ENCODE measurements at regions not wholly inside any gene's neighbourhood (a gene's known extent, or its start where the extent isn't known, plus 50 kb on each side); places are given as distances from the start of the nearest gene placed in this dataset.
"Not testable (repeated sequence)": the region's sequence is repeated elsewhere in the genome, so short reads cannot be mapped to it uniquely, and the experiment has no call there.

DNA sequence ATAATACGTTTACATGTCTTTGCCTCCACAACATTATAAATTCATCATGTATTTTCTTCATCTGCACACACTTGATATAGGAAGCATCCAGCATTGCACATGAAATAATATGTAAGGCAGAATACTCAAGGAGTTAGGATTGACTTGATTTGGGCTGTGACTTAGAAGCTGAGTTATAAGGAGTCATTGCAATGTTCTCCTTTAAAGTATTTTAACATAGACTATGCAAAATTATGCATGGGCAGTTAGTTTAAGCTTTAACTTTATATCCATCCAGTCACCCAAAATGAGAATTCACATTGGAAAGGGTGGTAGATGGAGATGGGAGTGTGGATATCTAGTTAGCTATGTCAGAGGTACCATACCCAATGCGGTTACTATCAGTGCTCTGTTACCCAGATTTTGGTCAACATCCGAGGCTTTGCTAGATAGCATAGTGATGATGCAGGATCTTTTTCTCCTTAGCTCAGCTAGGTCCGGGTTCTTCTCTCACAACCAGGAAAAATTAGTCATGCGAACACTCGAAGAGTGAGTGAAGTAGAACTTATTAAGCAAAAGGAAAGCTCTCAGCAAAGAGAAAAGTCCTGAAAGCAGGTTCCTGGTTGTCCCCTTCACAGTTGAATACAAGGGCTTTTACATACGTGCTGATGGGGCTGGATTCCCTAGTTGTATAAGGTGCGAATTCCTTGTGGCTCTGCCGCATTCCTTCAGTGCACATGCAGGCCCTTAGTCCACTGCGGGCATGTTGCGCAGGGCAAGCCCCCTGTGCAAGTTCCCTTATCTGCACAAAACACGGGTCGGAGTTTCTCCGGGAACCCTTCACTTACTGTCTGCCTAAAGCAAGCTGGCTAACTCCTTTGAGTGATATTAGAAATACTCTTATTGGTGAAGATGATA is 73.1 kb upstream of the FAM20A start:
- Histone ChIP-seq H3K9ac (ENCODE audit: low read depth in 1 of 3, low read length in 3 of 3) (no peak overlapping the region), H3K36me3 (ENCODE audit: control insufficient read depth in 3 of 3, insufficient read depth in 3 of 3, low read length in 3 of 3) (no peaks in the 10 kb centered on the region), H3K4me3 (ENCODE audit: low read length in 3 of 3) (no peak overlapping the region), H3K9me3 (ENCODE audit: control insufficient read depth in 3 of 3, low read length in 3 of 3) (no peaks in the 10 kb centered on the region), H3K27ac (ENCODE audit: low read depth, low read length) (no peak overlapping the region), H3K4me1 (ENCODE audit: control insufficient read depth in 3 of 3, insufficient read depth in 3 of 3, low read length in 3 of 3) (no peaks in the 10 kb centered on the region), H3K27me3 (ENCODE audit: control insufficient read depth in 3 of 3, insufficient read depth in 3 of 3, low read length in 3 of 3) (no peaks in the 10 kb centered on the region)

DNA sequence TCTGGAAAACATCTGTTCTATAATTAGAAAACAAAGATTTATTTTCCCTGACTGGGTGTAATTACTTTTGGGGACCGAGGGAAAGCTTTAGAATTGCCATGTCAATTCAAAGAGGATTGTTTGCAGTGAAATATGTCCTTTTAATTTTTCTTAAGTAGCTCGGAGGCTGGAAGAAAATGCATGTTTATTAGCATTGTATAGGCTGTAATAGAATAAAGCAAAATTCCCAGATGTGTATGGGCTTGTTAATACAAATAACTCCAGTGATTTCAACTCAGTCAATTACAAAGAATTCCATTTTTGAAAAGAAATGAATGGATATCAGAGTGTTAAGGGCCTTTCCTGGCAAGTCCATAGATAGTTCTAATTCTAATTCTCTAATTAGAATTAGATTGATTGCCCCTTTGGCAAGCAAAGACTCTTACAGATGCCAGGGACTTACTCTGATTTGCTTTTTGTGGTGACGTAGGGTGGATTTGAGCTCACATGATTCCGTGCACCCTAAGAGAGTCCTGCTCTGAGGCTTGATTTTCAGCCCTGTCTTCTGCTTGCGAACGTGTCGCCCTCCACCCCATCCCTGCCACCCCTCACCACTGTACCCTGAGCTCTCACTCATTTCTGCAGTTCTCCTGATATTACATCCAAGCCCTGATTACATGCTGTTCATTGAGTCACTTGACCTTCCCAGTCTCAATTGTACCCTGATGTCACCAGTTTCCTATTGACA is 70.0 kb upstream of the FAM20A start:
- no peaks in the 10 kb centered on the region for H3K4me1 ChIP-seq (ENCODE audit: control insufficient read depth in 3 of 3, insufficient read depth in 3 of 3, low read length in 3 of 3)
- H3K36me3 ChIP-seq (ENCODE audit: control insufficient read depth in 3 of 3, insufficient read depth in 3 of 3, low read length in 3 of 3): no peaks in the 10 kb centered on the region
- no peaks in the 10 kb centered on the region for H3K9me3 ChIP-seq (ENCODE audit: control insufficient read depth in 3 of 3, low read length in 3 of 3)
- H3K27ac ChIP-seq (ENCODE audit: low read depth, low read length): no peak overlapping the region
- no peak overlapping the region for H3K4me3 ChIP-seq (ENCODE audit: low read length in 3 of 3)
- H3K27me3 ChIP-seq (ENCODE audit: control insufficient read depth in 3 of 3, insufficient read depth in 3 of 3, low read length in 3 of 3): no peaks in the 10 kb centered on the region
- no peak overlapping the region for H3K9ac ChIP-seq (ENCODE audit: low read depth in 1 of 3, low read length in 3 of 3)

DNA sequence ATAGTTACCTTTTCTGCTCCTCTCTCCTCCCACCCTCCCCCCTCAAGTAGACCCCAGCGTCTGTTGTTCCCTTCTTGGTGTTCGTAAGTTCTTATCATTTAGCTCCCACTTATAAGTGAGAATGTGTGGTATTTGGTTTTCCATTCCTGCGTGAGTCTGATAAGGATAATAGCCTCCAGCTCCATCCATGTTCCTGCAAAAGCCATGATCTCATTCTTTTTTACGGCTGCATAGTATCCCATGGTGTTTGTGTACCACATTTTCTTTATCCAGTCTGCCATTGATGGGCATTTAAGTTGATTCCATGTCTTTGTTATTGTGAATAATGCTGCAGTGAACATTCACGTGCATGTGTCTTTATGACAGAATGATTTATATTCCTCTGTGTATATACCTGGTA is 65.3 kb upstream of the FAM20A start:
- not testable (repeated sequence) for H3K4me1 ChIP-seq (ENCODE audit: control insufficient read depth in 3 of 3, insufficient read depth in 3 of 3, low read length in 3 of 3); H3K36me3 ChIP-seq (ENCODE audit: control insufficient read depth in 3 of 3, insufficient read depth in 3 of 3, low read length in 3 of 3); H3K4me3 ChIP-seq (ENCODE audit: low read length in 3 of 3); H3K27ac ChIP-seq (ENCODE audit: low read depth, low read length); H3K9me3 ChIP-seq (ENCODE audit: control insufficient read depth in 3 of 3, low read length in 3 of 3); H3K9ac ChIP-seq (ENCODE audit: low read depth in 1 of 3, low read length in 3 of 3); H3K27me3 ChIP-seq (ENCODE audit: control insufficient read depth in 3 of 3, insufficient read depth in 3 of 3, low read length in 3 of 3)

DNA sequence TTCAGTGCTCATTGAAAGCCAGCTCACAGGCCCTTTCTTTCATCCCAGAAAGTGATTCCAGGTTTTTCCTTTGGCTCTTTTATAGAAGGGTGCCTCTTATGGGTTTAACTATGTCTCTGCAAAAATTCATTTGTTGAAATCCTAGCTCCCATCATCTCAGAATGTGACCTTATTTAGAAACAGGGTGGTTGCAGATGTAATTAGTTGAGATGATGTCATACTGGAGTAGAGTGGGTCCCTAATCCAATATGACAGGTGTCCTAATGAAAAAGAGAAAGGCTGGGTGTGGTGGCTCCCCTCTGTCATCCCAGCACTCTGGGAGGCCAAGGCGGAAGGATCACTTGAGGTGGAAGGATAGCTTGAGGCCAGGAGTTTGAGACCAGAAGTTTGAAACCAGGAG is 64.2 kb upstream of the FAM20A start:
- no peaks in the 10 kb centered on the region for H3K27me3 ChIP-seq (ENCODE audit: control insufficient read depth in 3 of 3, insufficient read depth in 3 of 3, low read length in 3 of 3)
- H3K27ac ChIP-seq (ENCODE audit: low read depth, low read length): no peak overlapping the region
- H3K4me1 ChIP-seq (ENCODE audit: control insufficient read depth in 3 of 3, insufficient read depth in 3 of 3, low read length in 3 of 3): no peaks in the 10 kb centered on the region
- no peaks in the 10 kb centered on the region for H3K36me3 ChIP-seq (ENCODE audit: control insufficient read depth in 3 of 3, insufficient read depth in 3 of 3, low read length in 3 of 3)
- H3K4me3 ChIP-seq (ENCODE audit: low read length in 3 of 3): no peak overlapping the region
- no peaks in the 10 kb centered on the region for H3K9me3 ChIP-seq (ENCODE audit: control insufficient read depth in 3 of 3, low read length in 3 of 3)
- no peak overlapping the region for H3K9ac ChIP-seq (ENCODE audit: low read depth in 1 of 3, low read length in 3 of 3)

DNA sequence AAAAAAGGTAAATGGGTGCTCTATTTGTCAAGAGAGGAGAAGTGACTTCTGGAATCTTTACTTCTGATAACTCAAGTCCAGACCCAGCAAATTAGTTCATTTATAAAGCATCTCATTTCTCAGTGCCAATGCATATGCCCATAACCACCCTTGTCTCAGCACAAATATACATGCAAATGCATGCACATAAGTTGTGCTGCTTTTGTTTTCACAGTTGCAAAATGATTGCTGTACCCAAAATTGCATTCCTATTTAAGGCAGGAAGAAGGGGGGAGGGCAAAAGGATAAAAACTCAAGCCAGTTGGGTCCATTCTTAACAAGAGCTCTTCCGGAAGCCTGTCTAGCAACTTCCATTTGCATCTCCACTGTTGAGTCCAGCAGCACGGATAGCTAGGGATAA is 61.3 kb upstream of the FAM20A start:
- Histone ChIP-seq H3K9ac (ENCODE audit: low read depth in 1 of 3, low read length in 3 of 3) (no peak overlapping the region), H3K9me3 (ENCODE audit: control insufficient read depth in 3 of 3, low read length in 3 of 3) (no peaks in the 10 kb centered on the region), H3K4me1 (ENCODE audit: control insufficient read depth in 3 of 3, insufficient read depth in 3 of 3, low read length in 3 of 3) (no peaks in the 10 kb centered on the region), H3K27ac (ENCODE audit: low read depth, low read length) (no peak overlapping the region), H3K36me3 (ENCODE audit: control insufficient read depth in 3 of 3, insufficient read depth in 3 of 3, low read length in 3 of 3) (no peaks in the 10 kb centered on the region), H3K4me3 (ENCODE audit: low read length in 3 of 3) (no peak overlapping the region), H3K27me3 (ENCODE audit: control insufficient read depth in 3 of 3, insufficient read depth in 3 of 3, low read length in 3 of 3) (no peaks in the 10 kb centered on the region)

DNA sequence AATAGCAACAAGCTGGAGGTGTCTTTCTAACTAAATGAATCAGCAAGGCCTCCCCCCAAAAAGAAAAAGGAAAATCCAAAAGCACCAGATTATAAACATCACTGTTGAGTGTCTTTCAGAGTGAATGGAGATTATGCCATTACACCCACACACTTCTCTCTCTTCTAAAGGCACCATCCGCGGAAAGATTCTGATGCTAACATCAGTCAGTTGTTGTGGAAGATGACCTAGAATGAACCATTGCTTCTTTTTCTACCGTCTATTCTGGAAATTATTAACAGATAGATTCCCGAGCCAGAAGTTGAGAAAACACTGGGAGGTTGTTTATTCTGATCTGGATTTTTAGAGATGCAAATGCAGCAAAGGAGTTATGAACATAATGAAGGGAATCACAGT is 60.9 kb upstream of the FAM20A start:
- Histone ChIP-seq H3K36me3 (ENCODE audit: control insufficient read depth in 3 of 3, insufficient read depth in 3 of 3, low read length in 3 of 3) (no peaks in the 10 kb centered on the region), H3K9me3 (ENCODE audit: control insufficient read depth in 3 of 3, low read length in 3 of 3) (no peaks in the 10 kb centered on the region), H3K4me1 (ENCODE audit: control insufficient read depth in 3 of 3, insufficient read depth in 3 of 3, low read length in 3 of 3) (no peaks in the 10 kb centered on the region), H3K4me3 (ENCODE audit: low read length in 3 of 3) (no peak overlapping the region), H3K27me3 (ENCODE audit: control insufficient read depth in 3 of 3, insufficient read depth in 3 of 3, low read length in 3 of 3) (no peaks in the 10 kb centered on the region), H3K27ac (ENCODE audit: low read depth, low read length) (no peak overlapping the region), H3K9ac (ENCODE audit: low read depth in 1 of 3, low read length in 3 of 3) (no peak overlapping the region)

DNA sequence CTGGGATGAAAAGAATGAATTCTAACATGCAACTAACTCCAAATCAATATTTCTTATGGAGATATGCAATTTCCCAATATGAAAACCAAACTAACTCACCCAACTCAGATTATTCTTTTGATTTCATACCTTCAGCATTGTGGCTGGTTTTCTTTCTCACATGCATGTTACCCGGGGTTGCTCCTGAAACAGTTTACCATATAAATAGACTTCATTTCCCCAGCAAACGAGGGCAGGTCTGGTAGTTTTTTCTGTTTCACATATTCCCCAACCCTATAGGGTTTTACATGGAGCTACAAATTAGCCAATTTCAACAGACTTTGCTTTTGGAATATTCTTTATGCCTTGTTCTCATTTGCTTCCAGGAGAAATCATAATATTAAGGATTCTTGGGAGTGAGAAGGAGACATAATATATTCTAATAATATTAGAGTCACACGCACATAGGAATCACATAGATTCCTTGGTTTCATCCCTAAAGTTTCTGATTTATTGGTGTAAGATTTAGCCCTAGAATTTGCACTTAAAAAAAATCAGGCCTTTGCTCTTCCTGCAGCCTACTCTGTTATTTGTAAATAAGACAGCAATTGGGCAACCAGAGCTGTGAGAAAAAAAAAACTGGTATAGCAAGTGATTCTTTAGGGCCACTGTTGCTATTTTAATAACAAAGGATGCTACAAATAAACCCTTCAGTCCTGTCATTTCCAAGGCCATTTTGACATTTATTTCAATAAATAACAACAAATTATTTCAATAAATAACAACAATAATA is 60.3 kb upstream of the FAM20A start:
- Histone ChIP-seq H3K36me3 (ENCODE audit: control insufficient read depth in 3 of 3, insufficient read depth in 3 of 3, low read length in 3 of 3) (no peaks in the 10 kb centered on the region), H3K4me3 (ENCODE audit: low read length in 3 of 3) (no peak overlapping the region), H3K4me1 (ENCODE audit: control insufficient read depth in 3 of 3, insufficient read depth in 3 of 3, low read length in 3 of 3) (no peaks in the 10 kb centered on the region), H3K9ac (ENCODE audit: low read depth in 1 of 3, low read length in 3 of 3) (no peak overlapping the region), H3K27me3 (ENCODE audit: control insufficient read depth in 3 of 3, insufficient read depth in 3 of 3, low read length in 3 of 3) (no peaks in the 10 kb centered on the region), H3K9me3 (ENCODE audit: control insufficient read depth in 3 of 3, low read length in 3 of 3) (peaks cover 0 to 2% (median 0%) of the 10 kb centered on the region in 3 donors), H3K27ac (ENCODE audit: low read depth, low read length) (no peak overlapping the region)

DNA sequence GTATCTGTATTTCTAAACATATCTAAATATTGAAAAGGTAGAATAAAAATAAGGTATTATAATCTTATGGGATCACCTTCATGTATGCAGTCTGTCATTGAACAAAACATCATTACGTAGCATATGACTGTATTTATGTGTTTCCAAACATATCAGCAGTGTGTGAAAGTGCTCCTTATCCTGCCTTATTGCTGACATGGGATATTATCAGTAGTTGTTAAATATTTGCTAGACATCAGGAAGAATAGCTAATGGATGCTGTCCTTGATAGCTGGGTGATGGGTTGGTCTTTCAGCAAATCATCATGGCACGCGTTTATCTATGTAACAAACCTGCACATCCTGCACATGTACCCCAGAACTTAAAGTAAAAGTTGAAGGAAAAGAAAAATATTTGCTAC is 59.1 kb upstream of the FAM20A start:
- H3K4me3 ChIP-seq (ENCODE audit: low read length in 3 of 3): no peak overlapping the region
- H3K9me3 ChIP-seq (ENCODE audit: control insufficient read depth in 3 of 3, low read length in 3 of 3): peaks cover 0 to 2% (median 0%) of the 10 kb centered on the region in 3 donors
- H3K27ac ChIP-seq (ENCODE audit: low read depth, low read length): no peak overlapping the region
- no peaks in the 10 kb centered on the region for H3K27me3 ChIP-seq (ENCODE audit: control insufficient read depth in 3 of 3, insufficient read depth in 3 of 3, low read length in 3 of 3)
- no peak overlapping the region for H3K9ac ChIP-seq (ENCODE audit: low read depth in 1 of 3, low read length in 3 of 3)
- H3K4me1 ChIP-seq (ENCODE audit: control insufficient read depth in 3 of 3, insufficient read depth in 3 of 3, low read length in 3 of 3): no peaks in the 10 kb centered on the region
- H3K36me3 ChIP-seq (ENCODE audit: control insufficient read depth in 3 of 3, insufficient read depth in 3 of 3, low read length in 3 of 3): no peaks in the 10 kb centered on the region

DNA sequence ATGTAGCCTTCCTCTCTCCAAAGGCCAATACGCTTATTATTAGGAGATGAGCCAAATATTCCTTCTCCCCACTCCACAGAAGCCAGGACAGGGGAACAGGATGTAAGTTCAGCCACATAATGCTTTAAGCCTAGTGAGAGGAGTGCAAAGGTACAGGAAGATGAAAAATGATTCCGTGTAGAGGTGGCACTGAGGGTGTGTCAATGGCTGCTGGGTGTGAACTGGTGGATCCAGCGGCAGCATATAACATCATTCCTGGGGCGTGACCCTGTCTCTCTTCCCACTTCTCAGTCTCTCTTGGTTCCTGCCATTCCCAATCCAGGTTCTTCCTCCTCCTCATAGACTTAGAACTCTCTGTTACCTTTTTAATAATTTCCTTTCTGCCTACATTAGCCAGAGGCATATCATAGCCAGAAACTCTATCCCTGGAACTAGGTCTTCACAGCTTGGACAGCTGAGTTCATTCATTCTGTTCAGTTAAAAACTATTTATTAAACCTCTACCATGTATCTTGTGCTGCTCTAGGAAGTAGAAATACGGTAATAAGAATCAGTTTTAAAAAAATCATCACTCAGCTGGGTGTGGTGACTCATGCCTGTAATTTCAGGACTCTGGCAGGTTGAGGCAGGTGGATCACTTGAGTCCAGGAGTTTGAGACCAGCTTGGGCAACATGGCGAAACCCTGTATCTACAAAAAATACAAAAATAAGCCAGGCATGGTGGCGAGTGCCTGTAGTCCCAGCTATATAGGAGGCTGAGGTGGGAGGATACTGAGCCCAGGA is 58.0 kb upstream of the FAM20A start:
- Histone ChIP-seq H3K36me3 (ENCODE audit: control insufficient read depth in 3 of 3, insufficient read depth in 3 of 3, low read length in 3 of 3) (no peaks in the 10 kb centered on the region), H3K4me3 (ENCODE audit: low read length in 3 of 3) (no peak overlapping the region), H3K27me3 (ENCODE audit: control insufficient read depth in 3 of 3, insufficient read depth in 3 of 3, low read length in 3 of 3) (no peaks in the 10 kb centered on the region), H3K4me1 (ENCODE audit: control insufficient read depth in 3 of 3, insufficient read depth in 3 of 3, low read length in 3 of 3) (no peaks in the 10 kb centered on the region), H3K9ac (ENCODE audit: low read depth in 1 of 3, low read length in 3 of 3) (no peak overlapping the region), H3K9me3 (ENCODE audit: control insufficient read depth in 3 of 3, low read length in 3 of 3) (peaks cover 0 to 2% (median 0%) of the 10 kb centered on the region in 3 donors), H3K27ac (ENCODE audit: low read depth, low read length) (no peak overlapping the region)
